ENCODE measurements at regions not wholly inside any gene's neighbourhood (a gene's known extent, or its start where the extent isn't known, plus 50 kb on each side); places are given as distances from the start of the nearest gene placed in this dataset.
"Not testable (repeated sequence)": the region's sequence is repeated elsewhere in the genome, so short reads cannot be mapped to it uniquely, and the experiment has no call there.

- FAIRE-seq (no peak), ATAC-seq (peak; percentile 77 to 94), DNase-seq (ENCODE audit: low read depth in 1 of 2, low spot score in 1 of 2) (peak in 1 of 2 experiments; percentile 70)
- peak overlapping the region; percentile 49 to 75; a peak in 3 of 6 replicates for H3K27ac ChIP-seq
- no peaks in the 10 kb centered on the region for H3K9me3 ChIP-seq
- H3K4me1 ChIP-seq: peaks cover 11% of the 10 kb centered on the region
- no peak for TF ChIP-seq RAD21 (conservative IDR thresholded peaks at IDR 0.05 in 1 of 2, IDR thresholded peaks at IDR 0.05 in 1 of 2)
- no peak for TF ChIP-seq EP300 (IDR thresholded peaks at IDR 0.05)
- TF ChIP-seq BCL3 (IDR thresholded peaks at IDR 0.05): no peak
- TF ChIP-seq ESRRA (IDR thresholded peaks at IDR 0.05; ENCODE audit: borderline replicate concordance, low read length): 0 out of 2 replicates have a peak, but pooled peaks have one; percentile 27
- no peak for TF ChIP-seq BHLHE40 (IDR thresholded peaks at IDR 0.05; ENCODE audit: low read depth, low read length)
- no peak for TF ChIP-seq ZC3H11A (IDR thresholded peaks at IDR 0.05)
- TF ChIP-seq SMC3 (IDR thresholded peaks at IDR 0.05): no peak
- no peak for TF ChIP-seq FOSB (CRISPR knock-in tag; IDR thresholded peaks at IDR 0.05)
- TF ChIP-seq FOSL2 (IDR thresholded peaks at IDR 0.05): no peak
- peak; percentile 52 for TF ChIP-seq FOSL2 (CRISPR knock-in tag; IDR thresholded peaks at IDR 0.05)
- no peak for TF ChIP-seq FOXS1 (CRISPR knock-in tag; IDR thresholded peaks at IDR 0.05)
- peak; percentile 36; the same call in 1 of the 2 replicates for TF ChIP-seq GATA3 (IDR thresholded peaks at IDR 0.05; ENCODE audit: borderline replicate concordance)
- no peak for TF ChIP-seq SREBF2 (IDR thresholded peaks at IDR 0.05)
- TF ChIP-seq KDM5A (IDR thresholded peaks at IDR 0.05): no peak
- no peak for TF ChIP-seq TFCP2L1 (CRISPR knock-in tag; IDR thresholded peaks at IDR 0.05)
- peak; percentile 45; the same call in 1 of the 2 replicates for TF ChIP-seq MAX (IDR thresholded peaks at IDR 0.05)
- TF ChIP-seq RFX5 (IDR thresholded peaks at IDR 0.05): no peak
- TF ChIP-seq JUNB (IDR thresholded peaks at IDR 0.05): 0 out of 2 replicates have a peak, but pooled peaks have one; percentile 31
- CTCF ChIA-PET: no interaction called here
- peak overlapping the region; percentile 53 for H3K4me2 ChIP-seq
- POLR2A ChIA-PET: no interaction called here
- WGBS (ENCODE audit: missing lambda C conversion rate): 12% methylated on average over 3 of the region's 3 CpGs
- no peak overlapping the region for H3K4me3 ChIP-seq
Observed at GRCh38 chr9:81801190-81801589, 111.8 kb upstream of the TLE1 start.

- 94% methylated on average over 5 of the region's 5 CpGs for WGBS (ENCODE audit: missing lambda C conversion rate)
- Histone ChIP-seq H3K4me3 (no peak overlapping the region), H3K4me1 (peaks cover 11% of the 10 kb centered on the region), H3K27ac (no peak overlapping the region), H3K4me2 (no peak overlapping the region), H3K9me3 (no peaks in the 10 kb centered on the region)
- no peak for FAIRE-seq
- no peak for TF ChIP-seq CHD2 (IDR thresholded peaks at IDR 0.05; ENCODE audit: low read length, partially characterized antibody)
- TF ChIP-seq SREBF2 (IDR thresholded peaks at IDR 0.05): no peak
- no peak for TF ChIP-seq HMGXB4 (CRISPR knock-in tag; IDR thresholded peaks at IDR 0.05; ENCODE audit: borderline replicate concordance)
- TF ChIP-seq PHF8 (IDR thresholded peaks at IDR 0.05; ENCODE audit: borderline replicate concordance, low read depth): no peak
- TF ChIP-seq TFCP2L1 (CRISPR knock-in tag; IDR thresholded peaks at IDR 0.05): no peak
- no peak for TF ChIP-seq RARB (CRISPR knock-in tag; IDR thresholded peaks at IDR 0.05)
- TF ChIP-seq MAX (IDR thresholded peaks at IDR 0.05): no peak
- TF ChIP-seq JUN (IDR thresholded peaks at IDR 0.05): no peak
- no peak for TF ChIP-seq CBX2 (IDR thresholded peaks at IDR 0.05; ENCODE audit: borderline replicate concordance, low read depth)
- no peak for TF ChIP-seq JUNB (IDR thresholded peaks at IDR 0.05)
- TF ChIP-seq FOXS1 (CRISPR knock-in tag; IDR thresholded peaks at IDR 0.05): no peak
- TF ChIP-seq ELK1 (IDR thresholded peaks at IDR 0.05; ENCODE audit: low read depth, low read length): no peak
- no peak for TF ChIP-seq MAZ (IDR thresholded peaks at IDR 0.05; ENCODE audit: borderline replicate concordance, low read depth, low read length)
- TF ChIP-seq HES2 (IDR thresholded peaks at IDR 0.05): no peak
- TF ChIP-seq EHF (CRISPR knock-in tag; IDR thresholded peaks at IDR 0.05): no peak
- no peak for TF ChIP-seq MAFK (IDR thresholded peaks at IDR 0.05; ENCODE audit: partially characterized antibody)
- TF ChIP-seq RNF2 (IDR thresholded peaks at IDR 0.05; ENCODE audit: borderline replicate concordance, low read depth): no peak
- no peak for TF ChIP-seq HOXA7 (CRISPR knock-in tag; IDR thresholded peaks at IDR 0.05)
- TF ChIP-seq ATOH8 (CRISPR knock-in tag; IDR thresholded peaks at IDR 0.05; ENCODE audit: low read depth): no peak
- DNase-seq (ENCODE audit: low read depth in 1 of 2, low spot score in 1 of 2): no peak
- POLR2A ChIA-PET: no interaction called here
- ATAC-seq: no peak
- CTCF ChIA-PET: interaction anchor here (0.7 kb wide), 1 partner anchor 154 kb away, joined by 3 read pairs; no protein-coding TSS in a partner anchor
Observed at GRCh38 chr9:81804306-81804705, 115.0 kb upstream of the TLE1 start.

- H3K4me3 ChIP-seq; POLR2A ChIA-PET; DNase-seq (ENCODE audit: low read depth in 1 of 2, low spot score in 1 of 2); H3K4me1 ChIP-seq; ATAC-seq; H3K4me2 ChIP-seq; H3K27ac ChIP-seq; FAIRE-seq; H3K9me3 ChIP-seq; CTCF ChIA-PET: not testable (repeated sequence)
- 87% methylated on average over 3 of the region's 3 CpGs for WGBS (ENCODE audit: missing lambda C conversion rate)
Observed at GRCh38 chr9:81811688-81812087, 116.5 kb upstream of the SPATA31D4 start.
